ENCODE measurements at regions not wholly inside any gene's neighbourhood (a gene's known extent, or its start where the extent isn't known, plus 50 kb on each side); places are given as distances from the start of the nearest gene placed in this dataset.

GRCh38 chr10:130368761-130369560, 232.8 kb downstream of the GLRX3 start:
- H3K23ac ChIP-seq (ENCODE audit: insufficient read length, low read depth, low read length), result no peak overlapping the region
- no peak overlapping the region for H3K18ac ChIP-seq (ENCODE audit: insufficient read length, low read depth, low read length)
- H2AK5ac ChIP-seq (ENCODE audit: insufficient read length, low read length), result no peak overlapping the region
- H2AFZ ChIP-seq (ENCODE audit: low read length), result no peak overlapping the region
- Mint-ChIP-seq H3K36me3 (ENCODE audit: insufficient read depth in 1 of 3, low read depth in 3 of 3) (no peaks in the 10 kb centered on the region), H3K9me3 (no peaks in the 10 kb centered on the region; a peak in 1 of 5 replicates), H3K27me3 (ENCODE audit: low read depth) (peaks cover 8% of the 10 kb centered on the region), H3K4me1 (peaks cover 0 to 3% of the 10 kb centered on the region in 2 experiments; a peak in 1 of 4 replicates), H3K27ac (peak overlapping the region in 1 of 3 experiments; percentile 36; a peak in 2 of 7 replicates), H3K4me3 (no peak overlapping the region)
- H4K5ac ChIP-seq (ENCODE audit: insufficient read length, low read depth, low read length), result no peak overlapping the region
- H2BK12ac ChIP-seq (ENCODE audit: insufficient read length, low read depth, low read length), result no peak overlapping the region
- no peak overlapping the region for H2BK120ac ChIP-seq (ENCODE audit: low read depth, low read length, poor library complexity, severe bottlenecking)
- H3K23me2 ChIP-seq (ENCODE audit: insufficient read length, low read depth, low read length, poor library complexity, severe bottlenecking), result no peaks in the 10 kb centered on the region
- H3K9ac ChIP-seq (ENCODE audit: extremely low read depth, insufficient read length, low read length), result no peak overlapping the region
- no peak overlapping the region for H2BK20ac ChIP-seq (ENCODE audit: low read depth, low read length, poor library complexity, severe bottlenecking)
- H4K91ac ChIP-seq (ENCODE audit: insufficient read length, low read depth, low read length), result no peak overlapping the region
- TF ChIP-seq CTCF (conservative IDR thresholded peaks at IDR 0.05), result no peak
- H3K56ac ChIP-seq (ENCODE audit: insufficient read length, low read depth, low read length), result no peak overlapping the region
- no peak overlapping the region for H2BK15ac ChIP-seq (ENCODE audit: low read depth, low read length)
- no peak overlapping the region for H3K14ac ChIP-seq (ENCODE audit: insufficient read depth, low read length)
- H4K8ac ChIP-seq (replicated peaks; ENCODE audit: insufficient read length, low read depth, low read length), result no peak overlapping the region
- no peaks in the 10 kb centered on the region for H4K20me1 ChIP-seq (ENCODE audit: control insufficient read depth, insufficient read depth, insufficient read length)
- no peak overlapping the region for H2BK5ac ChIP-seq (ENCODE audit: insufficient read length, low read length)
- no peak overlapping the region for H3T11ph ChIP-seq (ENCODE audit: low read length)
- no peak for DNase-seq
- H3K27ac ChIP-seq (ENCODE audit: insufficient read length, low read depth, low read length), result no peak overlapping the region
- no peaks in the 10 kb centered on the region for H3K79me1 ChIP-seq (ENCODE audit: insufficient read depth, low read depth, low read length, poor library complexity, severe bottlenecking)
- no peaks in the 10 kb centered on the region for H3K4me1 ChIP-seq (ENCODE audit: insufficient read depth, low read length)
- no peaks in the 10 kb centered on the region for H3K27me3 ChIP-seq (ENCODE audit: insufficient read depth, low read length)
- H3K9me3 ChIP-seq (ENCODE audit: control insufficient read depth, low read depth, low read length), result no peaks in the 10 kb centered on the region
- H3K4ac ChIP-seq (ENCODE audit: low read depth, low read length), result no peak overlapping the region
- no CpG with 5 or more reads among the region's 20 CpGs for WGBS (ENCODE audit: extremely low coverage, insufficient read length, low lambda C conversion rate)
- H3K79me2 ChIP-seq (ENCODE audit: insufficient read depth, low read length), result no peaks in the 10 kb centered on the region
- no peak overlapping the region for H3K4me2 ChIP-seq (ENCODE audit: insufficient read depth, insufficient read length, low read length)

Measured in H9 (cell line).